NT2/D1 (cell line): ENCODE measurements at regions not wholly inside any gene's neighbourhood (a gene's known extent, or its start where the extent isn't known, plus 50 kb on each side); places are given as distances from the start of the nearest gene placed in this dataset.

ENCODE experiments used
- YY1 ChIP-seq: IDR thresholded peaks from 2 replicates; pipeline ENCODE4 v1.6.1; 2011; ENCODE audit not compliant: insufficient read length, insufficient read depth
- ZNF274 ChIP-seq: IDR thresholded peaks from 2 replicates; pipeline ENCODE4 v1.6.1; 2011; ENCODE audit warnings: mild to moderate bottlenecking, low read depth, low read length

DNA sequence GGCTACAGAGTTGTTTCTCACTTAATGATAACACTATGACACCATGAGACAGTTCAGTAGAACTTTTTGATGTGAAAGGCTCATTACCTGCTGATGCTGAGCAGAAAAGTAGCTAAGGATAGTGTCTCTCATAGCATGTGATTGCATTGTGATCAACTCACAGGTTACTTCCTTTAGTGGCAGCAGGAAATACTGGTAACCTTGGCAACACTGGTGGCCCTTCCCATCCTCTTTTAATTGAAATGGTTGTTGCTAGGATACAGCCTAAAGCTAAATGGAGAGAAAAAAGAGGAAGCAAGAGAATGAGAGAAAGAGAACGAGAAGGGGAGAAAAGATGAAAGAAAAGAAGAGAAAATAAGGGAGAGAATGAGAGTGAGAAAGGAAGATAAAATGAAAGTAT is 204.7 kb upstream of the GAP43 start:
- TF ChIP-seq ZNF274 (no peak), YY1 (no peak)
